GM18873 (cell line): ENCODE measurements at regions not wholly inside any gene's neighbourhood (a gene's known extent, or its start where the extent isn't known, plus 50 kb on each side); places are given as distances from the start of the nearest gene placed in this dataset.
"Not testable (repeated sequence)": the region's sequence is repeated elsewhere in the genome, so short reads cannot be mapped to it uniquely, and the experiment has no call there.

Experiments used
- ATAC-seq: cut with Tn5 transposase; IDR thresholded peaks from one replicate; pipeline ENCODE4 v1.9.1; 2021; ENCODE audit warnings: mild to moderate bottlenecking, moderate library complexity, moderate number of reproducible peaks; ENCODE audit not compliant: unreplicated experiment, low FRiP score

DNA sequence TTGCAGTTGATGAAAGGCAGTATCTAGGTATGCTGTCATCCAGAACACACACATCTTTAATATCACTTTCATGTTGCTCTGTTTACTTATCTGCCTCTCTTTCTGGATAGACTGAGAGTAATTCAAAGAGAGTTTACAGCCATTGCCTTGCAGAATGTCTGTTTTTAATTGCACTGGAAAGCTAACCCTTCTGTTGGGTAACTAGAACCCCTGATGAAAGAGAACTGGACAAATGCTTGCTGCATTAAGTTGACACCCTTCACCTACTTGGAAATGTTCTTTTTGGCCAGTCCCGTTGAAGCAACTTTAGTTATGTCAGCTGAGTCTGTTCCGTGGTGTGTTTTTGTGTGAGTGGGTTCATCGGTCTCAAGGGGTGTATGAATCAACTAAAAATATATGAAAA lies 383.8 kb upstream of the CITED2 start:
- ATAC-seq, result no peak

DNA sequence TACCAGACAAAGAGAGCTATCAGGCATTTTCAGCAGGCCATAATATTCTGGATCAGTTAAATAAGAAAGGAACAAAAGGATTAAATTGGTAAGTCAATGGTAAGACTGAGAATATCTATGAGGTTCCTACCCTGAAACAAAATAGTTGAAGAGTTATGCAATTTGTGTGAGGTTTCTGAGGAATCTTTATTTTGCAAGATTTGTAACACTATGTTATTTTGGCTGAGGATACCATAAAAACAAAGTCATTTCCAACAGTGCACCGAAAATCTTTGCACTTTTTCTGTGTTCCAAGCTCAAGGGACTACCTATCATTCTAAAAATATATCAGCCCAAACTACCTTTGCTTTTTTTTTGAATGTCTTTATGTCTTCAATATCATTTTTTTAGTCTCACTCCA lies 383.3 kb upstream of the CITED2 start:
- no peak for ATAC-seq

DNA sequence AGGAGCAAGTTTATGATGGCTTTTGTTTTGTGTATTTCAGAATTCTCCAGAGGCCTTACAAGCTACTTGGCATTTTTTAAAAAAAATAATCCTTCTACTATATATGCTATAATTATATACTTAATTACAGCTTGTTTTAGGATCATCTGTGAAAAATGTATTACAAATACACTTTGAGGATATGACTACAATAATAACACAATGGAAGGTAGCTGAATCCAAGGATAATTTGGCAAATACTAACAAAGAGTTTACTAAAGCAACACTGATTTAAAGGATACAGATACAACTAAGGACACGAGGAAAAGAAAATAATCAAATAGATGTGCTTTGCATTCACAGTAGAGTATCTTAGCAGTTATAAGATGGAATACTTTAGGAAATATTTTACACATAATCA lies 381.9 kb upstream of the CITED2 start:
- ATAC-seq, result no peak

DNA sequence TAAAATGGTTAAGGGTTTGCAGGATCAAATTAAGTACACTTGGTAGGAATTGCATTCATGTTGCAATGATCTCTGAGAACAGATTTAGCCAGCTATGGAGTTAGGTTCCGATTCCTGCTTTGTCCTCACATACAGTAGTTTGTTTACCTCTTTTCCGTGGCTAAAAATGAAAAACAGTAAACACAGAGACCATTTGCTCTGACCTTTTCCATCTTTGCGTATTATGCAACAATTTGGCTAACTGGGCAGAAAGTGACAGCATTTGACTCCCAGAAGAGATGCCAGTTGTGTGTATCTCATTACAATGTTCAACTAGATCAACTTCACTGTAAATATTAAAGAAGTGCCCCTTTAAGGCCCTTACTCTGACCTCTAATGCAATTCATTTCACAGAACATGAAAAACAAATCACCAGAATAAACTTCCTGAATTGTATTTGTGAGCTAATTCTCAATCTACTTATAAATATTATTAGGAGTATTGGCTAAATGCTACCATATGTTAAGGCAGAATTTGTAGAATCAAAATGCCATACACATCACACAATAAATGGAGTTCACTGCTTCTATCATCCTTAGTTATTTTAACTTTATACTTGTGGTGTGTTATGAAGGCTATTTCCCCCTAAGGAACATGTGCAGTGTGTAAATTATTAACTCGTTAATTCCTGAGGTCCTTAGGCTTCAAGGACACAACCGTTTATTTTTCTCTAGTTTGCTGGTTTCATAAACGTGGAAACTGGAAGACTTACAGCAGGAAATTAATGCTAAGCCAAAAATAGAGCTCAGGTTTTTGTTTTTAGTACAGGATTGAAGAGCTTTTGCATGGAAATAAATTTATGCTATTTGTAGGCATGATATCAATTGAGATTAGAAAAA lies 380.7 kb upstream of the CITED2 start:
- ATAC-seq, result no peak

DNA sequence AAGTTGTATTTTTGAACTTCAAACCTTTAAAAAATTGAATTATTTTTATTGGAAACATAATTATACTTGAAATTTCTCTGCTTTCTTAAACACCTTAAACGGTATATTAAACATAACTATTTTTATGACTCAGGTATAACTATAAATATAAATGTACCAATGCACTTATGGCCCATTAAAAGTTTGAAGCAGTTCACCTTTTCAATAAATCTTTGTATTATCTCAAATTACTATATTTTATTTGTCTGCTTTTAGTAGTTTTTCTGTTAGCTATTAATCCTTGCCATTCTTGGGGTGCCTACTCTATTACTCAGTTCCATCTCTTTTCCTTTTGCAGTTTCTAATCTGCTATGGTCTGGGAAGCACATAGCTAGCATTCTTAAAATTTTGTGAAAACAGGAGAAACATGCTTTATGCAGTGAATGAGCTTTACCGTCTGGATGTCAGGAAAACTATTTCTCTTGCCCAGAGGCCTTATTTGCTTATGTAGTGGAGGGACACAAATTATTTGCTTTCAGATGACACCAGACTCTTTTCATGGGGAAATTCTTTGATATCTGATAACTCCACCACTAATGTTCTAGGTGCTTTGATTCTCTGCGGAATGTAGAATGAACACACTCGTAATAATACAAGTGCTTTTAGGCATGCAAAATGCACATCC lies 378.9 kb upstream of the CITED2 start:
- no peak for ATAC-seq

DNA sequence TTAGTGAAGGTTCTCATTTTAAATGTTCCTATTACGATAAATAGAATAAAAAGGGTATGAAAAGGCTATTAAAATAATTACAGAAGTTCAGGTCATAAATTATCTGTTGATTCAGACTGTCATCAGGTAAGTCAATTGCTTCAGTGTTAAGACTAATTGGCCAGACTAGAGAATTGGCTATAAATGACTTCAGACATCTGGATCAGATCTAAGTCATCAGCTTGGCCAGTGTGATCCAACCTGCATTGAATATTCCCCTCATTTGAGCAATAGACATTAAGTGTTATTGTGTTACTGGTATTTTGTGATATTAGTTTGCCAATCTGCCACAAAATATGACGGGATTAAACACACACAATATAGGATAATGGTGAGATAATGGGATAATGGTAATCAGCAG lies 377.6 kb upstream of the CITED2 start:
- ATAC-seq, result no peak

DNA sequence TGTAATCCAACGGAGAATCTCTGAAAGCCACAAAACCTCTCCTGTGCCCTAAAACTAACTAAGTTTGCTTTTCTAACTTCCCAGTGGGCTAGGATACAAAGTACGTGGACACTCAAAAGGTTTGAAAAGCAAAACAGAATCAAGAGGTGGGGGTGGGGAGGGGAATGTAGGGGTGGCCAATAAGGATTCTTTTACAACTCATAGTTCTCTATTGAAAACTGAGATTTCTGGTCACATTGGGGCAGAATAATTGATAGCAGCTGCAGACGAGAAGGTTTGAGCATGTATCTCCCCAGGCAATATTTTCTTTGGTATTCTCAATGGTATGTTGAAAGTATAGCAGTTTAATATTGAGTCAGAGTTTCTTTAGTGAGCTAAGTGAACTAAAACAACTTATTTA lies 376.7 kb upstream of the CITED2 start:
- ATAC-seq, result no peak

DNA sequence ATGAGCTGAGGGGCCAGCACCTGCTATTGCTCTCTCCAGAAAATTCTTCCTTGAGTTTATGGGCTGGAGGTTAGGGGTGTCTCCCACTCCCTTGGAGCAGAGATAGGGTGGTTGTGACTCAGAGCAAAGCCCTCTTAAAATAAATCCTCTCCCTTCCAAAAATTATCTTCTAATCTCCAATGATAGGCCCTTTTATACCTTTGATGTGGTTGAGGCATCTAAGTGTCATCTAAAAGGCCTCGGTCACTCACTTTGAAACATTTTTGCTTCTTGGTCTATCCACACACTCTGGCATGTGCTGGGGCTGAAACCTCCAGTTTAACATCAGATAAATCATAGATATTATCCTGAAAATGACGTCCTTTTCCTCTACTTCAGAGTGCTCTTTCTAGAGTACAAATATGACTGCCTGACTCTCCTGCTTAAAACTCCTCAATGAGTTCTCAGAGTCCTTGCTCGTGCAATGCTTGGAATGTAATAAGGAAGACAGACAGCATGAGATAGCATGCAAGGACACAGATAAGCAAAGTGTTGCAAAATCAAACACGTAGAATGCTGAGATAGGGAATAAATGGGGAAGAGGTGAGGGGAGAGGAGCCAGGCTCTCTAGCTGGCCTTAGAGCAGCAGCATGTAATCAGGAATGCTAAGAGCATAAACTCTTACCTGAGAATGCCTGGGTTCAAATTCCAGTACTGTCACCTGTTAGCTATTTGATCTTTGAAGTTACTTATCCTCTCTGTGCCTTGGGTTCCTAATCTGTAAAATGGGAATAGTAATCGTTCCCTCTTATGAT lies 374.1 kb upstream of the CITED2 start:
- no peak for ATAC-seq

DNA sequence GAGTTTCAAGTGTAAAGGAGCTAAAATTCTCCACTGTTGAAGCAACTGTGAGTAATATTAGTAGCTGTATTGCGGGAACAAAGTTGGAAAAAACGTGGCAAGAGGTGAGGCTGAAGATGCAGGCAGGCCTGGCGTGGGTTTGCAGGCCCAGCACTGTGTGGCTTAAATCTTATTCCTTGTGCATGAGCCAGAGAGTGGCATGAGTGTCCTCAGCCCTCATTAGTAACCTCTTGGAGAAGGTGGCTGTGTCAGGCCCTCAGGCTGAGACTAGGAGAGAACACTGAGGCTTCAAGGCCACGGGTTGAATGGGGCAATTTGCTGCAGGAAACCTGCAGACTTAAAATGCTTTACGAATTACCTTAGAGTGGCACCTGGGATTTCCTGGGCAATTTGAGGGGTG lies 372.7 kb upstream of the CITED2 start:
- ATAC-seq, result no peak

DNA sequence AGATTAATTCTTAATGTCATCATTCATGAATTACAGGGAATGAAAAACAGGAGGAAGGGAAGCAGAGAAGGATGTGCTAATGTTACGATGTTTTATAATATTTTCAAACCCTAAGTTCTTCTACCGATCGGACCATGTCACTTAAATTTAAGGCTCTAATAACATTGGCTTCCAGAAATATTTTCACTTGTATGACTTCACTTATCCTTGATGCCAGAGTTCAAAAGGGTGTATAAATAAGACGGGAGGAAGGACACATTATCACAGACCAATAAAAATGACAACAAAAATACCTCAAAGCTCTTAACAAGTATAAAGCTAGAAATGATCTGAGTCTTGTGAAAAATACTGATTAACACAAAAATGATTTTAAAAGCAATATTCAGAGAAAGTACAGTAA lies 370.4 kb upstream of the CITED2 start:
- ATAC-seq, result no peak

DNA sequence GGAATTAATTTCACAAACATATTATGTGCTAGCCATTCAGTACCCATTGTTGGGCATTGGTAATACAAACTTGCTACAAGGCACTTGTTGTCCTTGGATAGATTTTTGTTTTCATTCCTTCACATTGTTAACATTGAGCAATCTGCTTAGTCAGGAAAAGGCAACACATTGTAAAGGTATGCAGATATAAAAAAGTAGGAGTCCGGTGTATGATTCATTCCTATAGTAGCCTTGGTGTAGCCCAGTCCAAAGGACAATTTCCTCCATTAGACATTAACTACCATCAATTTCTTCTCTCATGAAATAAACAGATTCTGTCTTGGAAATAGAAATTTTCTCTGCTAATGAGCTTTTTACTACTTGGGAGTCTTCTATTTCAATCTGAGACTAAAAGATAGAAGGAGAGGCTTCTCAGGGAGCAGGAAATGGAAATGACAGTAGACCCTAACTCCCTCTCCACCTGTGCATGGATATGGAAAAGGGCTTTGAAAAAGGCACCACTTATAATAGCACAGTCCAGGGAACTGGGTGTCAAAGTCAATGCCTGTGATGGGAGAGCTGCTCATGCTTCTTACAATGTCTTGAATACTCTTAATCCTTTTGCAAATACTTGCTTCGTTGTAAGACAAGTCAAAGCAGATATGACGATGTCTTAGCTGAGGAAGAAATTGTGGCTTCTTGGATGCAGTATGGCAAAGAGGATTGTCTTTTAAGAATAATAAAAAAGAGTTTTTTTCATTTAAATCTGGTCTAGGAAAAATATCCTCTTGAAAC lies 369.4 kb upstream of the CITED2 start:
- ATAC-seq, result no peak

DNA sequence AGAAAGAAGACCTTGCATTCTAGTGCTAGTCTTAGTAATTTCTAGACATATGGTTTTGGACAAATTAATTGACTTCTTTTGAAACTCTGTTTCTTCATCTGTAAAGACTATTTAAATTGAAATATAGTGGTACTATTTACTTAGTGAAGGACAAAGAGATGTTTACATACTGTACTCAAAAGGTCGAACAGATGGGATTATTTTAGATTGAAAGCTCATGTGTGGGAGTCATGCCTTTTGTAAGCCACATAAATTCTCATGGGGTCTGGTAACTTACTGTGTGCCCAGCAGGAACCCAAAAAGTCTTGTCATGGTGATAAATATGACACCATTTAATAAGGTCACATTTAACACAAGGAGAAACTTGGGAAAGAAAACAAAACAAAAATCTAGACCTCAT lies 368.2 kb upstream of the CITED2 start:
- no peak for ATAC-seq

DNA sequence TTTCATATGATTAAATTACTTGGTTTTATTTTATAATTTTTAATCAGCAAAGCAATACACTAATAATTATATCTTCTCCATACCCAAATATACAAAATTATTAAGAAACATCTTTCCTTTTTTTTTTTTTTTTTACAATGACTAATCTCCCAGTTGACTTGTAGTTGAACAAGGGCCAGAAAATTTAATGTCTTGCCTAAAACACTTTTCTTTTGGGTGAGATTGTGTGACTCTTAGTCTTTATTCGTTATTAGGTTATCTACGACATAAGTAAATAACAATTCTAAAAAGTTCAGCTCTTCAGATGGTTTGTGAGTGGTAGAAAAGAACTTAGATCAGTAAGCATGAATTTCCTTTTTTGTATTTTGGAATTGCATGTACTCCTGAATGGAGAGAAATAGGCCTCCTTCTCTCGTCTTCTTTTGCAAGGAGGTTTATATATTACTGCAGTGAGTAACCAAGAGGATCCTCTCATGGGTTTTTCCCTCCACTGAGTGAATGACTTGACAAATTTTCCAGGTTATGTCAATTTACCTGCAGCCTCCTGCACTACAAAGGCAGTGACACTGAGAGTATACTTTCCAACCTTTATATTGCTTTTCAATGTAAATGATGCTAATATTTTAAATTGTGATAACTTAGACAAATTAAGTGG lies 364.5 kb upstream of the CITED2 start:
- ATAC-seq, result no peak

DNA sequence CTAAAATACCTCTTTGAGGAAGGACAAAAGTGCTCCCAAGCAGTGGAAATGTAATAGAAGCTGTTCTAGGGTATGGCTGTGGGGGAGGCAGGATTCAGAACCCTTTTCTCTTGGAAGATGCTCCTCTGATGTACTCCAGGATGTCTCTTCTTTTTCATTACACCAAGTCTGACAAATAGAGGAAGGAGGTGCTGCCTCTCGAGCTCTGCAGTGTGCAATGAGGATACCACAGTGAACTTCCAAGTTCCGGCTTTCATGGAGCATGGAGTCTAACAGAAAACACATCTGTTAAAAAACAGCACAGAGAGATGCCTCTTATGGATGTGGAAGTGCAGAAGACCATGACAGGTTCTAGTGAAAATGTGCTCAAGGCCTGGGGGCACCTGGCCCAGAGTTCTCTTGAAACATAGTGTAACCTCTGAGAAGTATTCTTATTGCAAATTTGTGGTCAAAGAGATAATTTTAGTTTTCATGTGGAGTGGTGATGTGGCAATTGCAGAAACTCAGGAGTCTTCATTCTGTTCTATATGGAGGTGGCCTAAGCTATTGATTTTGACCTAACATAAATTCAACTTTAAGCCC lies 362.0 kb upstream of the CITED2 start:
- ATAC-seq, result peak; percentile 63

DNA sequence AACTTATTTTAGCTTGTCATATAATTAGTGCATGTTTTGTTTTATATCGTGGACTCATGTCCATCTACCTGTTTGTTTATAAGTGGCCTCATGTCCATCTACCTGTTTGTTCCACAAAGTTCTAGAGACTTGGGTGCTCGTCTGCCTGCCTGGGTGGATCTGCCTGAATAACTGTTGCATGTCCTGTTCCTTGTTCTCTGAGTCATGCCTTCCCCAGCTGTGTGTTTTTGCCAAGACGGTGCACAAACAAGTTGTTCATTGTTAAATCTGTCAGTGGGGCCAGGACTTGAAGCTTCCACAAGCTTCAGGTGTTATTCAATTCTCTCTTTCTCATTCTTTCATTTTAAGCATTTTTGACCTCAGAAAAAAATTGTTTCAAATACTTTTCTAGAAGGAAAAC lies 358.0 kb upstream of the CITED2 start:
- no peak for ATAC-seq

DNA sequence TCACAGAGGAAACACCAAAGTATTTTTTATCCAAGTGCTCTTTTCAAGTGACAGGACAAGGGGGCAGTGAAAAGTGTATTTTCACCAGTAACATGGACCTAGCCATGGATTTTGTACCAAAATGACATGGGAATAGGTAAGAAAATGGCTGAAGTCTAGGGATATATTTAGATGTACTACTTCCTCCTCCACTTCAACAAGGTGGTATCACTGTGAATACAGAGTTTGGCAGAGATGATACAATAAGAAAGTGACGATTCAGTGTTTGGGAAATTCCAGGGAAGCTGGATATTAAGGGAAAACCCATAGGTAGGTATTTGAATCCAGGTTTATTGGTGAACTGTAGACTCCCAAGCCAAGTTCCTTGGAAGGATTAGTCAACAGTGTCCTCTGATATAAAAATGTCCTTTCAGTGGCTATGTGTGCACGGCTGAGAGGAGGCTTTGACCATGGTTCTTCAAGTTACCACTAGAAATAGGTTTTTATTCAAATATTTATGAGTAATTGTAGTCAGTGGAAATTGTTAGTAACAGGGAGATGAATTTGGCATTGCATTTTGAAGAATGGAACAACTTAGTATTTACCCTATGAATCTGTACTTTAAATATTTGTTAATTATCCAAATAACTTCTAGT lies 356.0 kb upstream of the CITED2 start:
- no peak for ATAC-seq

DNA sequence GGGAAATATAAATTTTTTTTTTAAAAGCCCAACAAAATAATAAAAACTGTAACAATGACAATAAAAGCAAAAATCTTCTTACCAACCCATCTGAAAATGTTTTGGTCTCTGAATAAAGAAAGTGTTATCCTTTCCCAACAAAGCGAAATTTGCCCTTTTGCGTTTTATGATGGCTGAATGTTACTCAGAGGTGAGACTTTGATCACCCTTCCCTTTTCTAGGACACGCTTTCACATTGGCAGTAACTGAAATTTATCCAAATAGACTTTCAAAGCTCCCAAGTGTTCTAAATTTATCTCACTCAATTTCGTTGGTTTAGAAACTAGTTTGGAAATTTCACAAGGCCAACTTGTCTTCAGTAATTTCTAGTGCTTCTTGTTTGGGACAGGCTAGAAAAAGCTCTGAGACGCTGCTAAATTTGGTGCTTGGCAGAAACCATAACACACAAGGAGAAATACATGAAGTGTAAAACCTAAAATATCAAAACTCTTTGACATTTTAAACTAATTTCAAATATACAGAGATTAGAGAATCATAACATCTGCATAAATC lies 354.5 kb upstream of the CITED2 start:
- ATAC-seq, result no peak

DNA sequence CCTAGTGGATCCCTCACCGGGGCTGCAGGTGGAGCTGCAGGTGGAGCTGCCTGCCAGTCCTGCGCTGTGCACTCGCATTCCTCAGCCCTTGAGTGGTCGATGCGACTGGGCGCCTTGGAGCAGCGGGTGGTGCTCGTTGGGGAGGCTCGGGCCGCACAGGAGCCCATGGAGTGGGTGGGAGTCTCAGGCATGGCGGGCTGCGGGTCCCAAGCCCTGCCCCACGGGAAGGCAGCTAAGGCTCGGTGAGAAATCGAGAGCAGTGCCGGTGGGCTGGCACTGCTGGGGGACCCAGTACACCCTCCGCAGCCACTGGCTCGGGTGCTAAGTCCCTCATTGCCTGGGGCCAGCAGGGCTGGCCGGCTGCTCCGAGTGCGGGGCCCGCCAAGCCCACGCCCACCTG lies 351.8 kb upstream of the CITED2 start:
- ATAC-seq, result not testable (repeated sequence)

DNA sequence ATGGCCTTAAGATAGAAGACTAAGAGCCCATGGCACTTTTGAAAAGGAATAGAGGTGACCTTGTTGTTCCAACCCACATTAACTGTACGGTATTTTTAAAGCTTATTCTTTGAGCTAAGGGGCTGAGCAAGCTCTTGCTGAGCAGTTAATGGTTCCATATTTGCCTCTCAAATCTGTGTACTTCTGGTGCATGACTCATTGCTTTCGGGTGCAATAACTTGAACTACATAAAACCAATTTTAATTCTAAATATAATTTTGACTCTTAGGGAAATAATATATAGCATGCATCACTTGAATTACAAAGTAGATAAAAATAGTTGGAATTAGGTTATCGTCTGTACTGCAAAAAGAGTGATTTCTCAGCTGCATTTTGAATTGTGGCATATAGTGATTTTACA lies 348.1 kb upstream of the CITED2 start:
- no peak for ATAC-seq
